Bronchial epithelial cell (primary cell): ENCODE measurements at regions not wholly inside any gene's neighbourhood (a gene's known extent, or its start where the extent isn't known, plus 50 kb on each side); places are given as distances from the start of the nearest gene placed in this dataset.
A peak's percentile ranks its signal among the peaks of the same experiment; 100 is the strongest.

Experiments used
- DNase-seq: peaks from one replicate; pipeline ENCODE4 v3.0.0-alpha.2; 2010; ENCODE audit warnings: low read depth
- FAIRE-seq: peaks from 2 replicates; lab custom pipeline; 2011; peaks lifted over from hg19 to GRCh38; lab: Jason Lieb, UNC
- H3K27me3 ChIP-seq: 2 replicates; pipeline ENCODE4 v1.5.1; 2011; ENCODE audit warnings: low read length; ENCODE audit not compliant: control insufficient read depth, insufficient read depth
- H3K36me3 ChIP-seq: 2 replicates; pipeline ENCODE4 v1.5.1; 2011; ENCODE audit warnings: low read length; ENCODE audit not compliant: control insufficient read depth, insufficient read depth
- H3K4me3 ChIP-seq: 2 replicates; pipeline ENCODE4 v1.5.1; 2011; ENCODE audit warnings: mild to moderate bottlenecking, low read depth, low read length, control low read depth
- TF ChIP-seq, protein P1 (sequence below): IDR thresholded peaks from 2 replicates; pipeline ENCODE4 v1.5.1; 2011; ENCODE audit warnings: mild to moderate bottlenecking, moderate library complexity, low read length, control low read depth, inconsistent platforms; ENCODE audit not compliant: insufficient read depth, severe bottlenecking

DNA sequence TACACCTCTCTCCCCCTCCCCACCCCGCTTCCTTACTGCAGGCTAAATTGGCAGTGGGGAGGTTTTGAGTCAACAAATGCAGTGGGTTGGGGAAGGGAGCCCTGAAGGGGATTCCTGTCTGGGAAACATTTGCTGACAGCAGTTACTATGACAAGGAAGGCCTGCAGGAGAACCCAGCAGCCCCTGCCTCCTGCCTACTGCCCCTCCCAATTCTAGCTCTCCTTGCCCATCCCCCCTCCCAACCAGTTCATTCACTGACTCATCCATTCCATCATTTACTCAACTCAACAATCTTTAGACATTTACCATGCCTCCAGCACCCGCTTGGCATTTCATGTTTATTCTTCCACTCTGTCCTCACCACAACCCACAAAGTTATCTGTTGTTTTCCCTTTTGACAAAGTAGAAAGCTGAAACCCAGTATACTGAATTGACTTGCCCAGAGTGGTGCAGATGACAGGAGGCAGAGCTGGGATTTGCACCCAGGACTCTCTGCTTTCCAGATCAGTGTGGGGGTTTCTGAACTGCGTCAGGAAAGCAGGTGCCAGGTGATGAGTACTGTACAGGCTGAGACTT, 75.0 kb downstream of the MAGEF1 start:
- TF ChIP-seq, protein P1, sequence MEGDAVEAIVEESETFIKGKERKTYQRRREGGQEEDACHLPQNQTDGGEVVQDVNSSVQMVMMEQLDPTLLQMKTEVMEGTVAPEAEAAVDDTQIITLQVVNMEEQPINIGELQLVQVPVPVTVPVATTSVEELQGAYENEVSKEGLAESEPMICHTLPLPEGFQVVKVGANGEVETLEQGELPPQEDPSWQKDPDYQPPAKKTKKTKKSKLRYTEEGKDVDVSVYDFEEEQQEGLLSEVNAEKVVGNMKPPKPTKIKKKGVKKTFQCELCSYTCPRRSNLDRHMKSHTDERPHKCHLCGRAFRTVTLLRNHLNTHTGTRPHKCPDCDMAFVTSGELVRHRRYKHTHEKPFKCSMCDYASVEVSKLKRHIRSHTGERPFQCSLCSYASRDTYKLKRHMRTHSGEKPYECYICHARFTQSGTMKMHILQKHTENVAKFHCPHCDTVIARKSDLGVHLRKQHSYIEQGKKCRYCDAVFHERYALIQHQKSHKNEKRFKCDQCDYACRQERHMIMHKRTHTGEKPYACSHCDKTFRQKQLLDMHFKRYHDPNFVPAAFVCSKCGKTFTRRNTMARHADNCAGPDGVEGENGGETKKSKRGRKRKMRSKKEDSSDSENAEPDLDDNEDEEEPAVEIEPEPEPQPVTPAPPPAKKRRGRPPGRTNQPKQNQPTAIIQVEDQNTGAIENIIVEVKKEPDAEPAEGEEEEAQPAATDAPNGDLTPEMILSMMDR = no peak
- FAIRE-seq (peak; percentile 89), DNase-seq (peak; percentile 66)

DNA sequence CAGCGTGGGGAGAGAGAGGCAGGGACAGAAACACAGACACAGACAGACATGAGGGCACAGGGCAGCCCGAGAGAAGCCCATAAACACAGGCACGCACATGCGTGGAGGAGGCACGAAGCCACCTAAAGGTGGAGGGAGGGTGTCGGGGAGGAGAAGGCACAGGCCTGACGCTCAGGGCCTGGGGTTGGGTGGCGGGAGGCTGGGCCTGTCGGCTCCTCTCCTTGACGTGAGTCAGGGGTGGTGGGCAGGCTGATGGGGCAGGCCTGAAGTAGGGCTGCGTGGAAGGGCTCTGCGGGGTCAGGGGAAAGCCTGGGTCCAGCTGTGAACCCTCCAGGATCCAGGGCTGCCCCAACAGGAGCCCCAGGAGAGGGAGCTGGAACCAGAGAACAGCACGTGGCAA, 74.2 kb downstream of the EPHB3 start:
- TF ChIP-seq, protein P1 = no peak
- Histone ChIP-seq H3K4me3 (no peak overlapping the region), H3K36me3 (no peaks in the 10 kb centered on the region), H3K27me3 (no peaks in the 10 kb centered on the region)
- FAIRE-seq (no peak), DNase-seq (no peak)

More for the DNA sequence above, 75.0 kb downstream of the MAGEF1 start:
- Histone ChIP-seq H3K36me3 (no peaks in the 10 kb centered on the region), H3K27me3 (no peaks in the 10 kb centered on the region), H3K4me3 (no peak overlapping the region)

DNA sequence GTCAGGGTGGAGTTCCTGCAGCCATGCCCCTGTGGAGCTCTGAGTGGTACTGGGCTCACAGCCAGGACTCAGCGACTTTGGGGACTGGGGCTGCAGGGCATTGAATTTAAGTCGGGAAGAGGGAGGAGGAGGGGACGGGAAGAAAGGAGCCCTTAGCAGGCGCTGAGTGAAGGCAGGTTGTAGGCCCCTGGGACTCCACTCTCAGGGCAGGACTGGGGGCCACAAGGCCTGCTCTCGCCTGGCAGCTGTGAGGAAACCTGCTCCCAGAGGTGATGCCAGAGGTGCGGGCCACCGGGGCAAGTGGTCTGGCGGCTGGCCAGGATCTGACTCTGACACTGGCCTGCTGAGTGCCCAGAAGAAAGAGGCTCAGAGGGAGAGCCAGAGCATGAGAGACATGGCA, 73.5 kb downstream of the EPHB3 start:
- DNase-seq (no peak), FAIRE-seq (no peak)
- Histone ChIP-seq H3K36me3 (no peaks in the 10 kb centered on the region), H3K27me3 (no peaks in the 10 kb centered on the region), H3K4me3 (no peak overlapping the region)
- TF ChIP-seq, protein P1 = no peak

DNA sequence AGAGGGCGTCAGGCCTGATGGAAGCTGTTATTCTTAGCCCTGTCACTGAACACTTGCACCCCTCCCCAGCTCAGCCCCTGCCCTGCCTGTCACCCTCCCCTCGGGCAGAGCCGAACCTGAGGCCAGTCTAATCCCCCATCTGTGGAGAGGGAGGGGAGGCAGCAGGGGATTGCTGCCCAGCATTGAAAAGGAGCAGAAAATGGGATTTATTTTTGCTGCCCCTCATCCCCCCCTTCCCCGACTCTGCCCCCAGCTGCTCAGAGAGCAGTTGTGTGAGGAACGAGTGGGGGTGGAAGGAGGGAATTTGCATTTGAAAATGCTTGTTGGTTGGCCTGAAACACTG, 71.6 kb downstream of the EPHB3 start:
- no peak for DNase-seq
- FAIRE-seq = no peak
- no peaks in the 10 kb centered on the region for H3K27me3 ChIP-seq
- TF ChIP-seq, protein P1 = no peak
- H3K36me3 ChIP-seq = no peaks in the 10 kb centered on the region
- no peak overlapping the region for H3K4me3 ChIP-seq

DNA sequence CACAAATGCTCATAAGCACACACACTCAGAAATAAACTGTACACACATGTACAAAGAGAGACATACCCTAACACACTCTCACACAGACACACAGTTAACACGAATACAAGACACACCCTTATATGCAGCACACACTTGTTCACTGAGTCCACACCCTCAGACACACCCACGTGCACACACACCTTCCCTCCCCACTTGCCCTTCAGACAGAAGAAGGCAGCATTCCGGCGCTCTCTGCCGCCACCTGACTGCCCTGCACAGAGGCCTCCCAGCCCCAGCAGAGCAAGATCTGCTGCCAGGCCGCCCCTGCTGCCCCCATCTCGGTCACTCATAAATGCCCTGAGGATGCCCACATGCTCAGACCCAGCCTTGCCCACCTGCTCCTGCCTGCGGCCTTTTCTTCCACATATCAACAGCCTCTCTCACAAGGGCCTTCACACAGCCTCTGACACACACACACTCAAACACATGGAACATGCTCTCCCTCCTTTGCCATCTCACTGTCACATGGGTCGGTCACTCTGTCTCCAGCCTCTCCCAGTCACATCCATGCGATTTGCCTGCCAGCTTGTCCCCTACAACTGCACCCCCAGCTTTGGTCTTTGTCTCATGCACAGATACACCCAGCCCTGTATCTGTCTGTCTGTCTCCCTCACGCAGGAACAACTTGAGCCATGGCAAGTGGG, 71.1 kb downstream of the EPHB3 start:
- FAIRE-seq (no peak), DNase-seq (no peak)
- Histone ChIP-seq H3K4me3 (no peak overlapping the region), H3K27me3 (no peaks in the 10 kb centered on the region), H3K36me3 (no peaks in the 10 kb centered on the region)
- TF ChIP-seq, protein P1 = peak; percentile 16
